CD4-positive, alpha-beta memory T cell (primary cell): ENCODE measurements at regions not wholly inside any gene's neighbourhood (a gene's known extent, or its start where the extent isn't known, plus 50 kb on each side); places are given as distances from the start of the nearest gene placed in this dataset.

Source experiments
- CTCF ChIA-PET: fragments of 350-600 bp; sonication (Branson Sonifier 250); formaldehyde crosslinking; loops from one replicate; lab custom pipeline; 2021; ENCODE audit warnings: inconsistent platforms; ENCODE audit not compliant: partially characterized antibody; lab: Charles Lee
- POLR2A ChIA-PET: fragments of 350-600 bp; sonication (Branson Sonifier 250); formaldehyde crosslinking; loops from one replicate; lab custom pipeline; 2021; ENCODE audit not compliant: partially characterized antibody; lab: Charles Lee
- DNase-seq, 5 donors: peaks; one replicate each; pipeline versions ENCODE4 v3.0.0 to v3.0.0-alpha.2; 2020 to 2022; ENCODE audit warnings: mixed read lengths in 1 of 5
- H3K27ac ChIP-seq: one replicate; pipeline ENCODE4 v1.7.0; 2013; ENCODE audit warnings: low read depth, low read length
- H3K27me3 ChIP-seq: 2 replicates; pipeline ENCODE4 v1.7.0; 2013; ENCODE audit warnings: mild to moderate bottlenecking, low read length, moderate library complexity; ENCODE audit not compliant: insufficient read depth
- H3K36me3 ChIP-seq: 2 replicates; pipeline ENCODE4 v1.7.0; 2013; ENCODE audit warnings: mild to moderate bottlenecking, low read length, moderate library complexity; ENCODE audit not compliant: insufficient read depth
- H3K4me1 ChIP-seq: 2 replicates; pipeline ENCODE4 v1.7.0; 2013; ENCODE audit warnings: mild to moderate bottlenecking, low read length, moderate library complexity; ENCODE audit not compliant: insufficient read depth
- H3K4me3 ChIP-seq, 2 donors: one replicate each; pipeline ENCODE4 v1.7.0; 2013; ENCODE audit warnings: low read length in 2 of 2, mild to moderate bottlenecking in 1 of 2
- H3K9me3 ChIP-seq, 2 donors: one replicate each; pipeline ENCODE4 v1.7.0; 2013; ENCODE audit warnings: low read length in 2 of 2, control low read depth in 1 of 2; ENCODE audit not compliant: control insufficient read depth in 1 of 2
- H3K27ac Mint-ChIP-seq, 7 donors: one replicate each; pipeline ENCODE4 v1.8.0; 2020 to 2021; ENCODE audit warnings: mixed read lengths in 7 of 7, mild to moderate bottlenecking in 6 of 7, inconsistent platforms in 3 of 7, moderate library complexity in 3 of 7
- H3K27me3 Mint-ChIP-seq, 2 donors: one replicate each; pipeline ENCODE4 v1.8.0; 2020 to 2021; ENCODE audit warnings: mixed read lengths in 2 of 2
- H3K36me3 Mint-ChIP-seq, 2 donors: one replicate each; pipeline ENCODE4 v1.8.0; 2020 to 2021; ENCODE audit warnings: mixed read lengths in 2 of 2, inconsistent platforms in 1 of 2, mild to moderate bottlenecking in 1 of 2
- H3K4me1 Mint-ChIP-seq, 4 donors: one replicate each; pipeline ENCODE4 v1.8.0; 2020 to 2021; ENCODE audit warnings: mixed read lengths in 4 of 4, mild to moderate bottlenecking in 1 of 4
- H3K4me3 Mint-ChIP-seq, 8 donors: one replicate each; pipeline ENCODE4 v1.8.0; 2020 to 2021; ENCODE audit warnings: mixed read lengths in 8 of 8, mild to moderate bottlenecking in 7 of 8, moderate library complexity in 6 of 8, inconsistent platforms in 3 of 8
- H3K9me3 Mint-ChIP-seq, 8 donors: one replicate each; pipeline ENCODE4 v1.8.0; 2020 to 2021; ENCODE audit warnings: mixed read lengths in 8 of 8, mild to moderate bottlenecking in 5 of 8, inconsistent platforms in 3 of 8, moderate library complexity in 1 of 8
- intact Hi-C: fragments of 100-400 bp; cut with micrococcal nuclease; formaldehyde crosslinking; loops from one replicate; pipeline ENCODE4 v1.15.1; 2023

- no peak overlapping the region for H3K27ac ChIP-seq
- ChIA-PET POLR2A (no interaction called here), CTCF (no interaction called here)
- DNase-seq, result no peak
- H3K4me1 ChIP-seq, result peaks cover 24% of the 10 kb centered on the region
- Mint-ChIP-seq H3K27me3 (peaks cover 13 to 20% of the 10 kb centered on the region in 2 donors), H3K36me3 (no peaks in the 10 kb centered on the region), H3K4me3 (no peak overlapping the region), H3K4me1 (peaks cover 18 to 33% (median 22%) of the 10 kb centered on the region in 4 donors), H3K9me3 (peaks cover 0 to 2% (median 0%) of the 10 kb centered on the region in 8 donors), H3K27ac (no peak overlapping the region)
- H3K4me3 ChIP-seq, result no peak overlapping the region
- H3K9me3 ChIP-seq, result no peaks in the 10 kb centered on the region
- intact Hi-C loops, result no loop called here
- no peaks in the 10 kb centered on the region for H3K27me3 ChIP-seq
- H3K36me3 ChIP-seq, result no peaks in the 10 kb centered on the region
These were observed 53.4 kb upstream of the COL25A1 start for GRCh38 chr4:109355835-109356234.

- no peak overlapping the region for H3K4me3 ChIP-seq
- intact Hi-C loops, result no loop called here
- Mint-ChIP-seq H3K36me3 (no peaks in the 10 kb centered on the region), H3K27me3 (peaks cover 12 to 16% of the 10 kb centered on the region in 2 donors), H3K9me3 (peaks cover 0 to 5% (median 0%) of the 10 kb centered on the region in 8 donors), H3K4me1 (peaks cover under 1 to 9% (median 2%) of the 10 kb centered on the region in 4 donors), H3K4me3 (no peak overlapping the region), H3K27ac (no peak overlapping the region)
- H3K9me3 ChIP-seq, result no peaks in the 10 kb centered on the region
- no peaks in the 10 kb centered on the region for H3K36me3 ChIP-seq
- H3K27me3 ChIP-seq, result no peaks in the 10 kb centered on the region
- ChIA-PET CTCF (no interaction called here), POLR2A (no interaction called here)
- peaks cover 3% of the 10 kb centered on the region for H3K4me1 ChIP-seq
- no peak overlapping the region for H3K27ac ChIP-seq
- DNase-seq, result no peak
These were observed 50.5 kb upstream of the COL25A1 start for GRCh38 chr4:109352941-109353340.
